K562 (cell line): ENCODE measurements at regions not wholly inside any gene's neighbourhood (a gene's known extent, or its start where the extent isn't known, plus 50 kb on each side); places are given as distances from the start of the nearest gene placed in this dataset.

Experiments
- CTCF ChIP-seq, 3 experiments: IDR thresholded peaks in 2 of 3; conservative IDR thresholded peaks in 1 of 3; 2 replicates each; pipeline ENCODE4 v1.5.1; 2011 to 2012; ENCODE audit warnings: low read length in 3 of 3, mild to moderate bottlenecking in 3 of 3, control low read depth in 2 of 3, improper control_type of control experiment in 1 of 3, inconsistent platforms in 1 of 3, low read depth in 1 of 3, mixed read lengths in 1 of 3, moderate library complexity in 1 of 3; ENCODE audit not compliant: insufficient read depth in 2 of 3
- DNMT1 ChIP-seq: fragments of 450-650 bp; IDR thresholded peaks from 2 replicates; pipeline ENCODE4 v1.6.1; 2016; ENCODE audit warnings: antibody characterized with exemption, mild to moderate bottlenecking
- ELK1 ChIP-seq: sonication (generic); formaldehyde crosslinking; IDR thresholded peaks from 2 replicates; pipeline ENCODE4 v1.8.1; 2022; ENCODE audit warnings: missing genetic modification reagents
- FOXK2 ChIP-seq, 2 experiments: fragments of 450-650 bp; IDR thresholded peaks in 1 of 2; conservative IDR thresholded peaks in 1 of 2; 2 replicates each; pipeline ENCODE4 v1.6.1; 2016; ENCODE audit warnings: low read depth in 2 of 2, mild to moderate bottlenecking in 1 of 2
- MEF2D ChIP-seq: conservative IDR thresholded peaks from 2 replicates; pipeline ENCODE4 v1.6.1; 2016; ENCODE audit warnings: low read depth, missing genetic modification characterization, missing compliant biosample characterization
- NFRKB ChIP-seq: fragments of 450-650 bp; IDR thresholded peaks from 2 replicates; pipeline ENCODE4 v1.6.1; 2016; ENCODE audit warnings: low read depth
- POLR2A ChIP-seq: fragments of 450-650 bp; conservative IDR thresholded peaks from 2 replicates; pipeline ENCODE4 v1.6.1; 2016
- POLR2AphosphoS5 ChIP-seq: IDR thresholded peaks from 2 replicates; pipeline ENCODE4 v1.6.1; 2011; ENCODE audit warnings: mild to moderate bottlenecking, low read depth, low read length, moderate library complexity; ENCODE audit not compliant: control insufficient read depth, insufficient read depth
- TCFL5 ChIP-seq: fragments of 250-450 bp; sonication (Bioruptor Pico); conservative IDR thresholded peaks from 2 replicates; pipeline ENCODE4 v1.6.1; 2021; ENCODE audit warnings: mild to moderate bottlenecking, moderate library complexity, matching md5 sums
- ZBTB40 ChIP-seq, 2 experiments: fragments of 450-650 bp in 1 of 2; sonication (generic) in 1 of 2; formaldehyde crosslinking in 1 of 2; IDR thresholded peaks; 2 replicates each; pipeline versions ENCODE4 v1.7.1 to v1.9.0; 2016 to 2022; ENCODE audit warnings: inconsistent platforms in 1 of 2, mild to moderate bottlenecking in 1 of 2, missing genetic modification reagents in 1 of 2
- ZNF12 ChIP-seq: sonication (generic); formaldehyde crosslinking; IDR thresholded peaks from 2 replicates; pipeline ENCODE4 v1.4.0; 2020; ENCODE audit warnings: mild to moderate bottlenecking, missing genetic modification reagents
- ZNF133 ChIP-seq: fragments of 250-450 bp; sonication (Bioruptor Pico); IDR thresholded peaks from 2 replicates; pipeline ENCODE4 v1.4.0; 2020; ENCODE audit warnings: mild to moderate bottlenecking
- ZNF584 ChIP-seq: fragments of 200-800 bp; sonication (Bioruptor generic); IDR thresholded peaks from 2 replicates; pipeline ENCODE4 v1.6.1; 2016; ENCODE audit warnings: low read depth, mild to moderate bottlenecking, missing genetic modification characterization, missing compliant biosample characterization
- ZNF707 ChIP-seq: fragments of 250-450 bp; sonication (Bioruptor Pico); conservative IDR thresholded peaks from 2 replicates; pipeline ENCODE4 v1.8.0; 2022; ENCODE audit warnings: inconsistent platforms, mild to moderate bottlenecking, moderate library complexity

GRCh38 chr4:27350161-27350560 lies 489.5 kb downstream of the STIM2 start:
- TF ChIP-seq MEF2D: no peak
- TF ChIP-seq ZBTB40 (IDR thresholded peaks at IDR 0.05): no peak
- no peak for TF ChIP-seq ZBTB40 (CRISPR knock-in tag; IDR thresholded peaks at IDR 0.05)
- no peak for TF ChIP-seq TCFL5 (CRISPR knock-in tag)
- TF ChIP-seq DNMT1: no peak
- no peak for TF ChIP-seq CTCF (IDR thresholded peaks at IDR 0.05 in 2 of 3, conservative IDR thresholded peaks at IDR 0.05 in 1 of 3; ENCODE audit: insufficient read depth in 2 of 3, low read depth in 1 of 3, low read length in 3 of 3)
- TF ChIP-seq POLR2A: no peak
- no peak for TF ChIP-seq POLR2AphosphoS5
- no peak for TF ChIP-seq ZNF12 (CRISPR knock-in tag)
- no peak for TF ChIP-seq ZNF707 (CRISPR knock-in tag)
- no peak for TF ChIP-seq ZNF584 (CRISPR knock-in tag)
- TF ChIP-seq ELK1 (CRISPR knock-in tag): no peak
- no peak for TF ChIP-seq NFRKB
- TF ChIP-seq ZNF133 (CRISPR knock-in tag): no peak
- no peak for TF ChIP-seq FOXK2 (conservative IDR thresholded peaks at IDR 0.05 in 1 of 2, IDR thresholded peaks at IDR 0.05 in 1 of 2; ENCODE audit: low read depth in 2 of 2)
